Lung microvascular endothelial cell (primary cell): ENCODE measurements at regions not wholly inside any gene's neighbourhood (a gene's known extent, or its start where the extent isn't known, plus 50 kb on each side); places are given as distances from the start of the nearest gene placed in this dataset.

Source experiments
- DNase-seq, 2 donors: peaks; one replicate each; pipeline versions ENCODE4 v3.0.0 to v3.0.0-alpha.2; 2010; ENCODE audit warnings: low read depth in 2 of 2

DNA sequence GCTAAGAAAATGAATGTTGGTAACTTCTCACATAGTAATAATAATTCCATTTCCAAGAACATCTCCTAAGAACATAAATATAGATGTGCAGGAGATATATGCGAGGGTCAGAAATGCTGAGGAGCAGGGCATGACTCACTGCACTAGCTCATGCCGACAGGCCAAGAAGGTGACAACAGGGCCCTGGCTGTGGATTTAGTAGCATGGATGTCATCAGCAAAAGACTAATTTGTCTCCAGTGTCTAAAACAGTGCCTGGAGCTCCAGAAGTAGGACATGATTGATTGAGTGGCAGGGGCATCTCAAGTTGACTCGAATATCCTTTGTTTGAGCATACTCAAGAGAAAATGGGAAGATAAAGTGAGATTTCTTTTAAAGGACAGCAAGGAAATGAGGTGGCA lies 207.0 kb upstream of the FOXA2 start:
- DNase-seq: no peak

DNA sequence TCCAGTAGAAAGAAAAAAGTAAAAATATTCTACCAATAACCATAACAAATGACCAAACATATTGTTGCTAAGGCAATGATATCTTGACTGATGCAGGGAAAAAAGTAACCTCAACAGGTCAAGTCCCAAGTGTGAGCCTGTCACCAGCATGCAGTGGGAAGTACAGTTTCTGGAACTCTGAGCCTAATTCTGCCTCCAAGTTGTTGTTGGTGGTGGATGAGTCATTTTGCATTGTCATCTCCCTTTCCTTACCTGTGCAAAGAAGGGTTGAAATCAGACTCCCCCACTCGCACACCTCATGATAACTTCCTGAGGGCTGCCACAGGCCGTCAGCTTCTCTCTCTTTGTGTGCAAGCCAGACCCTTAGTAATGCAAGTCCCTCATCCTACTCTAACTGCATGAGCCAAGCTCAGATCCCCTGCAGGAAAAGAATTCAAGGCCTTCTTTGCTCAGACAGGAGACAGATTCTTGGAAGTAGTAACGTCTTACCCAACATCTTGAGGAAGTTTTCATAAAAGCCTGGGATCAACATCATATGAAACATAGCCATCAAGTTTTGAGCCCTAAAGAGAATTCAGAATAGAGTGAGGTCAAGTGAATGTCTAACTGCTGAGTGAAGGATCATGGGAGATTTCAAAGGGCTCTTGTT lies 207.6 kb upstream of the FOXA2 start:
- no peak for DNase-seq

DNA sequence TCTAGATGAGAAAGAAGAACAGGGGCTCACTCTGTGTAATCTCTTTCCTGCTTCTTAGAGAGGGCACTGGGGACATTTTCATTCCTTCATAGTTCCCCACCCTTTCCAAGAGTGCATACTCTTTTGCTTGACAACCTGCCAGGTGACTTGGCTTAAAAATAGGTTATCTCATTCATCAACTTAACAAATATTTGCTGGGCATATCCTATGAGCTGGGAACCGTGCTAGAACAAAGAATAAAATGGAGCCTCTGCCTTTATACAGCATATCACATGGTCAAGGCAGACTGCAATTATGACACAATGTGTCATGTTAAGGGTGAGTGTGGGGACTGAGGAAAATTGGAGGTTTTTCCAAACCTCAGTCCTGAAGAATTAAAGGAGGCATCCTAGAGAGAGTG lies 209.8 kb upstream of the FOXA2 start:
- peak in 1 of 2 donors; percentile 18 for DNase-seq

DNA sequence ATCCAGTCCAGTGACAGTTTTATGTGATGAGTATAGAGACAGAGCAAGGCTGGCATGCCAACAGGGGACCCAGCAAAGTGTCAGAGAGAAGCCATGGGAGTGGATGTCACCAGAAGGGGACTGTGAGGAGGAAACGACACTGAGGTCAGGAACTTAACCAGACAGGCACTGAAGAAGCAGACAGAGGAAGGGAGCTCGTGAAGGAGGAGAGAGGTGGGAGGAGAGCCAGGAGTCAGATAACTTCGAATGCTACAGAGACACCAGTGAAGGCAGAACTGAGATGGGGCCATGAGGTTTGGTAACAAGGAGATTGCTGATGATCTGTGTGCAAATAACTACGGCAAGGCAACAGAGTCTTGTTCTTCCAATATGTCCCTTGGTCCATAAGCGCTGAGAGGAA lies 211.1 kb upstream of the FOXA2 start:
- DNase-seq: no peak

DNA sequence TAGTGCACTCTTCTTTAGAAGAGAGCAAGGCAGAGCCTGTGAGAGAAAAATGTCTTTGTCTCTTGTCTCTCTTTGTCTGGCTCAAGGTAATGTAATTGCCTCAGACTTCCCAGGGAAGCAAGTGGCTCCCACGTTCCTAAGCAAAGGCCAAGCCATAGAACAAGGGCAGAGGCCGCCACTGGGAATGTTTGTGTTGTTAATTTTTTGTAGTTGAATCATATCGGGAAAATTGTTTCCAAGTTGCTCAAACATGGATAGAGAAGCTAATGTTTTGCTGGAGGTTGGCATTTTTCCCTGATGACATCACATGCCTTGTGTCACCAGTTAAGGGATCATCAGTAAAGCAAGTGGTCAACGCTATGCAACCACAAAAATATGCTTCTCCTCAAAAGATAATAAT lies 211.5 kb upstream of the FOXA2 start:
- DNase-seq: peak; percentile 94 to 98

DNA sequence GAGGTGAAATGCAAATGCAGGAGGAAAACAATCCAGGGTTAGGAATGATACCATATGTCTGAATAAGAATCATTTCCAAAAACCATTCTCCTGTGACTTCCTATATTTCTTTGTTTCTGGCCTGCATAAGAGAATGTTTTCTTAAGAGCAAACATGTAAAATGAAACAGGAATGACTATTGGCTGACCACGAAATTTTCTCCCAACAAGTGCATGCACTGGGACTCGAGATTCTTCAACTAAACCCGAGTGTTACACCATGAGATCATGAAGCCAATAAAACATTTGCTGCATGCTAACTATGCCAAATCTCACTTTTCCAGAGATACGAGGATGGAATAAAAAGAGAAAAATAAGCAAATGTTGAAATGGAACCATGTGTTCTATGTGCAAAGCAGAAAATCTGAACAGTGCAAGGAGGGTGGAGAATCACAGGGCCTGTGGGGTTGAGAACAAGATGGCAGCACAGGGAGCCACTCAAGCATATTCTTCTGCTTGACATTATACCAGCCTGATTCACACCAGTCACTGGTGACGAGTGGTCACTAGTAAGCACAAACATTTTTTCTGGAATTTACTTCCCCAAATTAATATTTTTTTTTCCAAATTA lies 212.2 kb upstream of the FOXA2 start:
- DNase-seq: peak; percentile 39 to 41

DNA sequence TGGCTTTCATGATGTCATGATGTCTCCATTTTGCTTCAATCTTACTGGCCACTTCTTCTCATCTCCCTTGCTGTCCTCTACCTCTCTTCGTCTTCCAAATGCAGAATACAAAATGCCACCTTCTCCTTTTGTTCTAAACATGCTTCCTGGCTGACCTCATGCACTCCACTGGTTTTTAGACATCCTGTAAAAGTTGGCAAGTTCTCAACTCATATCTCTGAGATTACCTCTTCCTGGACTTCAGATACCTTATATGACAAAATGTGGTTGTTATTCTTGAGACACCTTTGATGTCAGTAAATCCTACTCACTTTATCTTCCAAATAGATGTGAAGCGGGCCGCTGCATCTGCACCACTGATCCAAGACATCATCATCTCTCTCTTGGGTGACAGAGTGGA lies 212.7 kb upstream of the FOXA2 start:
- peak in 1 of 2 donors; percentile 73 for DNase-seq

DNA sequence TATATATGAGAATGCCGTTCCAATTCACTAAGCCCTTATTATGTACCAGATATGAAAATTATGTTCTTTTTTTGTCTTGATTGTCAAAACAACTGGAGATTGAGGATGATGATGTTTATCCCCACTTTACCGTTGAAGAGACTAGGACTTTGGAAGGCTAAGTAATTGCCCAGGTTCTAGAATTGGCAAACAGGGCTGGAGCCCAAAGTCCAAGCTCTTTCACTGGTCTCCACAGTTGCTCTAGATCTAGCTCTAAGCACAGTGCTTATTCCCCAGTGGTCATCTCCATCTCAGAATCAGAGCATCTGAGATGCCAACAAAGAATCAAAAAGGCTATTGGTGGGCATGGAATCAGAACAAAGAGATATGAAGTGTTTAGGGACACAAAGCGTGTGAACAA lies 215.3 kb upstream of the FOXA2 start:
- DNase-seq: no peak

DNA sequence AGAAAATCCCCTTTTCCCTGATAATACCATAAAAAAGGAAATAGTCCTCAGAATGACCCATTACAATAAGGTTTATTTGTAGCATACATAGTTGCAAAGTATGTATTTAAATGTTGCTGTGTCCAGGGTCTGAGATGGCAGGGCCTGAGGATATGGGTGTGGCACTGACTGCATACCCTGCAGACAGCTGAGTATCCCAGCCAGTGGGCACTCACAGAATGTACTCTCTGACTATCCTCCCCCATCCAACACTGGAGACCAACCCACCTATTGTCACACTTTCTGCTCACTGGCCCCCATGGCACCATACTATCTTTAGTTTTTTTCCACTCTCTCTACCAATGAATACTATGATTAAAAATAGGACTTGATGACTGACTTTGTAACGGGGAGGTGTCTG lies 215.8 kb upstream of the FOXA2 start:
- no peak for DNase-seq

DNA sequence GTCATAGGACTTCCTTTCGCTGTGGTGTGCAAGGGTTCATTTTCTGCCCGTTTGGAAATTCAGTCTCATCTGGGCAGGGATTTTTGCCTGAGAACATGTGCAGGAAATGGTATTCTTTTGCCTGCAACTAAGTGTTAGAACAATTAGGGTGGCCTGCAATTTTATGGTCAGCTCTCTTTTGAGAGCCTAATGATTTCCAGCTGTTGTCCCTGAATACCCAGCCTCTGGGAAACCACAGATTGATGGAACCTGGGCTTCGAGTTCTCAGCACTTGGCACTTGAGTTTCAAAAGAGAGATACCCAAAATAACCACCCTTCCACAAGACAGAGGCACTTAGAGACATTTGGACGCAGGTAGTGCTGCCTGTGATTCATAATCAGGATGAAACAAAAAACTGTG lies 217.2 kb upstream of the FOXA2 start:
- DNase-seq: no peak

DNA sequence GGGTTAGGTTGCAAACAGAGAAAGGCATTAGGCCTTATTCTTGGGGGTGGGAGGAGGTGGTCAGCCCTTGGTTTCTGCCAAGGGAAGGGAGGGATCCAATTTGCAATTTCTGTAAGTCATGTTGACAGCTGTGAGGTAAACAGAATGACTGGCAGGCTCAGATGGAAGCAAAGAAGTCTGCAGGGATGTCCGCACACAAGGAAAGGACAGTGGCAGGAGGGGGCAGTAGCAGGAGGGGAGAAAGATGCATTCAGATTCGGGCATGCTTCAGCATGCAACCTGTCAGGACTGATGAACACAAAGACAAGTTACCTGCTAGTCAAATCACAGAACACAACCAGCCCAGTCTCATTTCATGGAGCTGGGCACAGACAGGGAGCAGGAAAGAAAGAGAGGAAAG lies 217.9 kb upstream of the FOXA2 start:
- DNase-seq: no peak

DNA sequence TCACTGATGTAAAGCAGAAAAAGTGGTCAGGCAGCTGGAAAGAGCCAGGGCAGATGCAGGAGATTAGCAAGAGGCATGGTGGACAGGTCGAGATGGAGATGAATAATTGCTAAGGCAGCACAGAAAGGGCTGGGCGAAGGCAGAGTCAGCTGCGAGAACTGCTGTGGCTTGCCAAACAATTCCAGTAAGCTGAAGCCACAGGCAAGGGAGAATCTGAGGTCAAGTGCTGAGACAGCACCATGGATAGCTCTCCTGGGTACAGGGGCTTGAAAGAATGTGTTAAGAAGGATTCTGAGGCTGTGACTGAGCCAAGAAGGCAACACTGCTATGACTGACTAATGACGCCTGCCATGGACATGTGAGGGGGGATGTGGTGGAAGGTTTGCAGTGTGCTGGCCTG lies 220.8 kb upstream of the FOXA2 start:
- peak in 1 of 2 donors; percentile 73 for DNase-seq

DNA sequence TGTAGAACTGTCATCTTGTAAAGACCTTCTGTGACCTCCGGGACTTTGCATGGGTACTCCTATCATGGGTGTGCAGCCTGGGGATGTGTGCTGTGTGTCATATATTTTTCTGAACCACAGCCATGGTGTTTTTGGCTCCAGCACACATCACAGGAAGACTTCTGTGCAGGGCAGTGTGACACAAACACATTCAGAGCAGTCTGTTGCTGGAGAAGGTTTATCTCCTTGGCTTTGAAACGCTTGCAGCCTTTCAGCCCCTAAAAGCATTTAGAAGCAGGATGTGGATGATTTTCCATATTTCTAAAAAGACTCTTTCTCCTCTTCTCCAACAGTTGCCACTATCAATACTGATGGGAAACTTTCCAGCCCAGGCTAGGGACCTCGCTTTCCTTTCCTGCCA lies 221.6 kb upstream of the FOXA2 start:
- DNase-seq: no peak

DNA sequence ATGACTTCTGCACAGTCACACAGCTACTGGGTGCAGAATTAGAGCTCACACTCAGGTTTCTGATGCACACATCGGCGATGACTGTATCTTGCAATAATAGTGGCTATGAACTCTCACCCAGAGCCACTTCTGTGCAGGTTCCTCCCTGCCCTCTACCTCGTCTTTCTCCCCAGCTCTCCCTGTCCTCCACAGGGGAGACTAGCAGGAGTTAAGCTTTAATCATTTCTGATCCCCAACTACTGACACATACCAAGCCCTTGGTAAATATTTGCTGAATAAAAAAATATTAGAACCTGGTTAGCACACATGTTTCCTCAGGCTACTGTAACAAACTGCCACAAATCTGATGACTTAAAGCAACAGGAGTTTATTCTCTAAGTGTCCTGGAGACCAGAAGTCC lies 222.7 kb upstream of the FOXA2 start:
- DNase-seq: no peak

DNA sequence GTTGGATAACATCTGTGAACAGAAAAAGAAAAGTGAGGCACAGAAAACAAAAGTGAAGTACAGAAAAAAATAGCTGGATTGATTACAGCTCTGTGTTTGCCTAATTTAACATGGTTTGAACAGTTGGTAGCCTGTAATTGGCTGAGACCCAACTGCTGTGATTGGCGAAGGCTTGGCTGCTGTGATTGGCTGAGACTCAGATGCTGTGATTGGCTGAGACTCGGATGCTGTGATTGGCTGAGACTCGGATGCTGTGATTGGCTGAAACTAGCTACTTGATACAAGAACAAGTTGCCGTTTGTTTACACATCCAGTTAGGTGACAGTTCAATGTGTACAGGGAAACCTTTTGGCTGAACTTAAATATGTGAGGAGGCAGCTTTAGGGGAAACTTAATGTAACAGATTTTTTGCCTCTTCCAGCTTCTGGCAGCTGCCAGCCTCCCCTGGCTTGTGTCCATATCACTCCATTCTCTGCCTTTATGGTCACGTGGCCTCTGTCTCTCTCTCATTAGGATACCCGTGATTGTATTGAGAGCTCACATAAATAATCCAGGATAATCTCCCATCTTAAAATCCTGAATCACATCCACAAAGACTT lies 223.4 kb upstream of the FOXA2 start:
- DNase-seq: no peak

DNA sequence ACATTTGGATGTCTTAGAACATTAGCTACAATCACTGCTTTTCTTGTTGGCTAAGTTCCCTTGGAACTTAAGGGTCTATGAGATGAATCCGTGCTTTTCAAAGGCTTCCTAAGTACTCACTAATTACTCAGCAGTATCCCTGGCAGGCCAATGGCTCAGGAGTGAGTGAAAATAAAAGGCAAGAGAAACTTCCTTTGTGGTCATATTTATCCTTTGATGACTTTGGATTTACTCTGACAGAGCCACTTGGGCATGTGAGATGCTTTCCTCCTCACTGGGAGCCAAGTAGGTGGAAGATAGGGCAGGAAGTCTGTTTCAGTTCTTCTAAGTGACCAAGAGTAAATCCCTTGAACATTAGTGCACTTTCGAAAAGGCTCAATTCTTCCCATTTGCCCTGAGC lies 224.3 kb upstream of the FOXA2 start:
- DNase-seq: no peak

DNA sequence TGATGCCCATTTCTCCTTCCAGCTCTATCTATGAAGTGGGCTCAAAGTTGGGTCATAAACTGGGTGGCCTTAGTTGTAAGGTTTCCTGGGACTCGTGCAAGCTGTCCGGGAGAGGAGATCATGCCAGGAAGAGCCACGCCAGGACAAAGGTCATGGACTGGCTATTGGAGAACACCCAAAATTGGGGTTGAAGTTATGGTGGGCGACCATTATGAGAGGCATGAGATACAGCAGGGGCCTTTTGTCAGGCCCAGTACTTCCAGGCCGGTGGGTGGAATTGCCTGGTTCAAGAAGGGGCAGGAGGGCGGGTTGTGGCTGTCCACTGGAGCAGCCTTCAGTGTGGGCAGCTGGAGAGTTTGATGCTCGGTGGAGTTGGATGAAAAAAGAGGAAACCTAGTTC lies 225.1 kb upstream of the SSTR4 start:
- DNase-seq: no peak

DNA sequence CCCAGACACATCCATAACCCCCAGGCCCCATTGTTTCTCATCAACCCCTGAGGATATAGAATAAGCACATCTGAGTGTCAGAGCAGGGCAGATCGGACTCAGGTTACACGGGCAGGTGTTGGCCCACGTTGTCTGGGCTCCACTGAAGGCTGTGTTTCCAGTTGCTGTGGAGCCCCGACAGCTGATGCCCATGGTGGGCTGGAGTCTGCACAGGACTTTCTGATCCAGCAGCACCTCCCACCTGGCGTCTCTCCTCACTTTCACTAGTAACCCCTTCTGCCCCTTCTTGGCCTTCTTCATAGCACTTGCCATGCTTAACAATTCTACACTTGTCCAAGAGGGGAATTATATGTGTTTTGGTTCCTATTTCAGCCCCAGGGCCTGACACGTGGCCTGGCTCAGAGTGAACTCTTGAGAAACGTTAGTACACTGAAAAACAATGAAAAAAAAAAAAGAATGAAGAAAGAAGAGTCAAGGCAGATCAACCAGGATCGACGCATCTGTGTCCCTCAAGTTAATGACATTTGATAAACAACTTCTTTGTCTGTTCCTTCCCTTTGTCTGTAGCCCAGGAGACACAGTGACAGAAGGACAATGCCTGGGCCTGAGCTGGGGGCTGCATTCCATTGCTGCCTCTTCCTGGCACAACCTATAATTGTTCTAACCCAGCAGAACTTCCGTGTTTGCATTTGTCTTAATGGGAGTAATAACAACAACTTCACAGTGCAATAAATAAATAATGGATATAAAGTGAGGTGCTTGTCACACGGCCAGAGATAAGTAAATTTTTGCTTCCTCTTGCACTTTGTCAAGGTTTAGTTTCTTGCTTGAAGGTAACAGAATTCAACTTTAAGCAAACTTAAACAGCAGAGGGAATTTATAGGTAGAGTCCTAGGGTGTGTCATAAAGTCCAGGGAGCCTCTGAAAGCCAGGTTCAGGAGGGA lies 224.2 kb upstream of the SSTR4 start:
- no peak for DNase-seq

DNA sequence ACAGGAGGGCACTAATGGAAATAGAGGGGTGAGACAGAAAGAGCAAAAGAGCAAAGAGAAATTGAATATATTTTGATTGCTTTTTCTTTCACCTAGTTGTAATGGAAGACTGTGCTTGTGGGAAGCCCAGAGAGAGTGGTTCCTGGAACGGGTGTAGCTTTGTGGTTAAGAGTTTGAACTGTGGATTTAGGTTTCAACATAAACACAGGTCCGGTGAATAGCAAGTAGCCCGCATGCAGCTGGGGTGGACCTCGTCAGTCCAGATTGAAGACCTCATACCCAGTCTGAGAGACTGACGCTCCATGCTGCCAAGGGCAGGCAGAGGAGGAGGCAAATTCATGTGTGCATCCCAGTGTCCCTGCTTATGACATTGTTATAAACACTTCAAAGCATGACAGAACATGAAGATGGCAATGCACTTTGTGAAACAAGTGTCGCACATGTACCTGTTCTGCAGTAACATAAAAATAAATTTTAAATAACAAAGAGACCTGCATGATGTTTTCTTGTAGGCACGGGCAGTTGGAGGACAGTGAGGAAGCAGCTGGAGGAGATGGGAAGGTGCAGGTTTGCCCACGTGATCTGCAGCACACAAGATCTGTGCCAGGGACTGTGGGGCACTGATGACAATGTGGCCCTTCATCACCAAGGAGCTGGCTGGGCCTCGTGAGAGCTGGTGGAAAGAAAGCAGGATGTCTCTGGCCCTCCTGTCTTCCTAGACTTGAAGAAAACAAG lies 220.5 kb upstream of the SSTR4 start:
- DNase-seq: no peak

DNA sequence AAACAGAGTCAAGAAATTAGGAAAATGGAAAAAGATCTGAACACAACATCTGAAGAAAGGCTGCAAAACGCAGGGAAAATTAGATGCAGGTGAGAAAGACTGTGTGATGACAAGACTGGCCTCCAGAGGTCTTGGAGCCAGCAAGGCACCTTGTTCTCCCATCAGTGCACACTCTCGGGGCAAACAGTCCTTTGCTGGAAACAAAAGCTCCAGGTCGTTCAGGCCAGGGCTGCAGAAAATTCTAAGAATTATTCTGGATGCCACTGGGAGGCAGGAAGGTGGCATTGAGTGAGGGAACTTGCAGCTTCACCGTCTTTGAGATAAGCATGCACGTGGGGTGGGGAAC lies 219.9 kb upstream of the SSTR4 start:
- DNase-seq: no peak

DNA sequence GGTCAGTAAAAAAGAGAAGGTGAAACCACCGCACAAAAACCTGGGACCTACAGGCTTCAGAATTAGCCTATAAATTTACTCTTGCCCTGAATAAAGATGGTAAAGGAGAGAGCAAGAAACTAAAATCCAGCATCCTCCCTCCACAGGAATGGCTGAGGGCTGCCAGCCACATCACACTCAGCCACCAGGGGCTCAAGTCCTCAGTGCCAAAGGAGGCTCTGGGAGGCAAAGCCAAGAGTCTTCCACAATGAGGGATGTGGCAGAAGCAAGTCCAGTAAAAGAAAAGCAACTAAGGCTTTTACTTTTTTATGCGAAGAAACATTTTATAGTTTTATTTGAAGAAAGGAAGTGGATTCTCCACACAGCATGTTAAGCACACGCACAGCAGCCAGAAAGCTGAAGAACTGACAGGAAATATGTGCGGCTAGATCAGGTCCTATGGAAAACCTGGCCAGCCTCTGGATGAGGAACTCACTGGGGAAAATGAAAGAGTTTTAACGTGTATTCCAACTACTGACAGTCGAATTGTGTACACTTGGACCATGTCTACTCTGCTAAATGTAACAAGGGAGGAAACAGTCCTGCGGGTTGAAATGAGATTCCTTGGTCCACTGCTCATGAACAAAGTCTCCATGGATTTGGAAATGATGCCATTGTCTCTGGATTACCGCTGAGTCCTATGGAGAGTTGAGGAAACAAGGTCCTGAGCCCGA lies 219.4 kb upstream of the SSTR4 start:
- peak in 1 of 2 donors; percentile 51 for DNase-seq
